Endothelial cell of umbilical vein (primary cell): ENCODE measurements at regions not wholly inside any gene's neighbourhood (a gene's known extent, or its start where the extent isn't known, plus 50 kb on each side); places are given as distances from the start of the nearest gene placed in this dataset.

Experiments used
- BruUV-seq: library from RNA; stranded (reverse); fragments of 400-500 nt; replicated peaks from 2 replicates; lab custom pipeline; 2021; lab: Mats Ljungman, UMichigan
- CTCF ChIA-PET: fragments of 300-600, 350-600 bp; sonication (Branson Sonifier 250); formaldehyde crosslinking; loops from one replicate; lab custom pipeline; 2021; ENCODE audit warnings: antibody characterized with exemption, inconsistent platforms; lab: Charles Lee
- POLR2A ChIA-PET: fragments of 300-600, 350-600 bp; sonication (Branson Sonifier 250); formaldehyde crosslinking; loops from one replicate; lab custom pipeline; 2021; ENCODE audit warnings: antibody characterized with exemption, inconsistent platforms; lab: Charles Lee
- DNase-seq: peaks from one replicate; pipeline ENCODE4 v3.0.0-alpha.2; 2011; ENCODE audit warnings: low read depth, low spot score
- FAIRE-seq: peaks from 2 replicates; lab custom pipeline; 2011; peaks lifted over from hg19 to GRCh38; lab: Jason Lieb, UNC
- H2AFZ ChIP-seq: 2 replicates; pipeline ENCODE4 v1.6.0; 2012; ENCODE audit warnings: low read depth, low read length, control low read depth, inconsistent platforms
- H3K27ac ChIP-seq: 2 replicates; pipeline ENCODE4 v1.5.1; 2011; ENCODE audit warnings: low read depth, mild to moderate bottlenecking, control low read depth, low read length, moderate library complexity; ENCODE audit not compliant: insufficient read depth
- H3K27me3 ChIP-seq, 2 experiments: 2 replicates each; pipeline versions ENCODE4 v1.6.0 to v1.6.1; 2011; ENCODE audit warnings: low read length in 2 of 2, mixed read lengths in 1 of 2; ENCODE audit not compliant: control insufficient read depth in 2 of 2, insufficient read depth in 2 of 2
- H3K36me3 ChIP-seq, 2 experiments: 2 replicates in 1 of 2; 3 replicates in 1 of 2; pipeline ENCODE4 v1.5.1; 2011; ENCODE audit warnings: low read length in 2 of 2, mild to moderate bottlenecking in 1 of 2, moderate library complexity in 1 of 2; ENCODE audit not compliant: control insufficient read depth in 2 of 2, insufficient read depth in 2 of 2; ENCODE audit errors: extremely low read depth in 1 of 2
- H3K4me1 ChIP-seq: 3 replicates; pipeline ENCODE4 v1.5.1; 2011; ENCODE audit warnings: mild to moderate bottlenecking, low read length; ENCODE audit not compliant: control insufficient read depth, insufficient read depth; ENCODE audit errors: extremely low read depth
- H3K4me2 ChIP-seq: 2 replicates; pipeline ENCODE4 v1.6.1; 2011; ENCODE audit warnings: low read length, control low read depth, mixed read lengths; ENCODE audit not compliant: insufficient read depth
- H3K4me3 ChIP-seq, 3 experiments: fragments of 200-600 bp in 1 of 3; sonication (generic), shearing (Covaris generic) in 1 of 3; replicated peaks in 1 of 3; 2 replicates each; pipeline ENCODE4 v1.5.1; 2011 to 2016; ENCODE audit warnings: control low read depth in 3 of 3, low read length in 3 of 3, mild to moderate bottlenecking in 2 of 3, inconsistent platforms in 1 of 3, low read depth in 1 of 3, moderate library complexity in 1 of 3; ENCODE audit not compliant: insufficient read depth in 1 of 3
- H3K79me2 ChIP-seq: 2 replicates; pipeline ENCODE4 v1.6.0; 2012; ENCODE audit warnings: low read length, inconsistent platforms; ENCODE audit not compliant: control insufficient read depth, insufficient read depth
- H3K9ac ChIP-seq: replicated peaks from 2 replicates; pipeline ENCODE3; 2011; ENCODE audit warnings: low read length, control low read depth; ENCODE audit not compliant: insufficient read depth; ENCODE audit errors: extremely low read depth
- H3K9me1 ChIP-seq: replicated peaks from 3 replicates; pipeline ENCODE4 v1.6.0; 2011; ENCODE audit warnings: mild to moderate bottlenecking, low read length; ENCODE audit not compliant: control insufficient read depth, insufficient read depth; ENCODE audit errors: extremely low read depth
- H3K9me3 ChIP-seq: replicated peaks from 2 replicates; pipeline ENCODE4 v1.5.1; 2012; ENCODE audit warnings: low read length, inconsistent platforms; ENCODE audit not compliant: control insufficient read depth, insufficient read depth
- H4K20me1 ChIP-seq: replicated peaks from 2 replicates; pipeline ENCODE3; 2011; ENCODE audit warnings: mild to moderate bottlenecking, low read length; ENCODE audit not compliant: control insufficient read depth, insufficient read depth; ENCODE audit errors: extremely low read depth
- EZH2 ChIP-seq: IDR thresholded peaks from 2 replicates; pipeline ENCODE4 v1.6.1; 2012; ENCODE audit warnings: borderline replicate concordance, low read depth, mild to moderate bottlenecking, moderate library complexity, low read length, inconsistent platforms; ENCODE audit not compliant: severe bottlenecking
- FOS ChIP-seq: IDR thresholded peaks from 2 replicates; pipeline ENCODE4 v1.6.1; 2011; ENCODE audit warnings: mild to moderate bottlenecking, low read length, moderate library complexity, borderline replicate concordance; ENCODE audit not compliant: insufficient read depth
- GATA2 ChIP-seq: IDR thresholded peaks from 2 replicates; pipeline ENCODE4 v1.7.0; 2011; ENCODE audit warnings: low read depth, mild to moderate bottlenecking, moderate library complexity, mixed read lengths, low read length; ENCODE audit not compliant: insufficient read length, insufficient read depth
- JUN ChIP-seq: IDR thresholded peaks from 2 replicates; pipeline ENCODE4 v1.6.1; 2011; ENCODE audit warnings: borderline replicate concordance, low read depth; ENCODE audit not compliant: insufficient read length, insufficient read depth
- MYC ChIP-seq: IDR thresholded peaks from one replicate; pipeline ENCODE4 v1.6.1; 2011; ENCODE audit warnings: mild to moderate bottlenecking, low read depth, low read length
- POLR2A ChIP-seq: IDR thresholded peaks from 2 replicates; pipeline ENCODE4 v1.6.1; 2012; ENCODE audit warnings: low read depth, mild to moderate bottlenecking, control low read depth, low read length
- POLR2AphosphoS5 ChIP-seq: IDR thresholded peaks from 2 replicates; pipeline ENCODE4 v1.6.1; 2012; ENCODE audit warnings: low read depth, mild to moderate bottlenecking, control low read depth, low read length, moderate library complexity; ENCODE audit not compliant: insufficient read depth
- dilution Hi-C: fragments of 300-500 bp; cut with MboI; formaldehyde crosslinking; loops from one replicate; pipeline ENCODE4 v1.15.0; 2019; ENCODE audit warnings: low sequenced_read_pairs; ENCODE audit not compliant: extremely low pct_ligation_motif_present
- intact Hi-C: fragments of 100-400 bp; cut with micrococcal nuclease; formaldehyde crosslinking; loops from one replicate; pipeline ENCODE4 v1.10.0; 2022
- TF ChIP-seq, protein P1 (sequence below): IDR thresholded peaks from 2 replicates; pipeline ENCODE4 v1.6.1; 2011; ENCODE audit not compliant: insufficient read depth, insufficient read length
- TF ChIP-seq, protein P2 (sequence below), 2 donors: IDR thresholded peaks; 1 replicate in 1 of 2; 2 replicates in 1 of 2; pipeline ENCODE4 v1.5.1; 2011; ENCODE audit warnings: low read length in 2 of 2, mild to moderate bottlenecking in 2 of 2, moderate library complexity in 2 of 2, control low read depth in 1 of 2, inconsistent platforms in 1 of 2, low read depth in 1 of 2; ENCODE audit not compliant: insufficient read depth in 1 of 2; ENCODE audit errors: extremely low read depth in 1 of 2

DNA sequence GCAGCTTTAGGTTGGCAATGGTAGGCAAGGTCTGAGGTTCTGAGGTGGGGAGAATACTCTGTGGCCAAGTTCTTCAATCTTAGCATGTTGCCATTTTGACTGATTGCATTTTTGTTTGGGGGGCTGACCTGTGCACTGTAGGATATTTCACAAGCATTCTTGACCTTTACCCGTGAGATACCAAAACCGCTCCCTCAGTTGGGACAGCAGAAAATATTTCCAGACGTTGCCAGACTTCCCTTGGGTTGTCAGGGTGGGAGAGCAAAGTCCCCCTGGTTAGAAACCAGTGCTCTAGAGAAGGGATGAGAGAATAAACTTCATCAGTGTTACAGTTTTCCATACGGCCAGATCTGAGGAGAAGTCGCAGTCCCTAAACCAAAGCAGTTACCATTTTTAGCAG is 279.6 kb downstream of the TFAP2B start:
- intact Hi-C loops, result no loop called here

More for the DNA sequence above, 279.6 kb downstream of the TFAP2B start:
- ChIA-PET POLR2A (no interaction called here), CTCF (no interaction called here)
- FAIRE-seq (no peak), DNase-seq (no peak)
- TF ChIP-seq MYC, result no peak
- no peak for TF ChIP-seq POLR2AphosphoS5
- no peak for TF ChIP-seq EZH2
- TF ChIP-seq JUN, result no peak
- TF ChIP-seq POLR2A, result no peak
- TF ChIP-seq, protein P1, sequence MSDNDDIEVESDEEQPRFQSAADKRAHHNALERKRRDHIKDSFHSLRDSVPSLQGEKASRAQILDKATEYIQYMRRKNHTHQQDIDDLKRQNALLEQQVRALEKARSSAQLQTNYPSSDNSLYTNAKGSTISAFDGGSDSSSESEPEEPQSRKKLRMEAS, result no peak
- no peak for TF ChIP-seq GATA2
- TF ChIP-seq, protein P2, sequence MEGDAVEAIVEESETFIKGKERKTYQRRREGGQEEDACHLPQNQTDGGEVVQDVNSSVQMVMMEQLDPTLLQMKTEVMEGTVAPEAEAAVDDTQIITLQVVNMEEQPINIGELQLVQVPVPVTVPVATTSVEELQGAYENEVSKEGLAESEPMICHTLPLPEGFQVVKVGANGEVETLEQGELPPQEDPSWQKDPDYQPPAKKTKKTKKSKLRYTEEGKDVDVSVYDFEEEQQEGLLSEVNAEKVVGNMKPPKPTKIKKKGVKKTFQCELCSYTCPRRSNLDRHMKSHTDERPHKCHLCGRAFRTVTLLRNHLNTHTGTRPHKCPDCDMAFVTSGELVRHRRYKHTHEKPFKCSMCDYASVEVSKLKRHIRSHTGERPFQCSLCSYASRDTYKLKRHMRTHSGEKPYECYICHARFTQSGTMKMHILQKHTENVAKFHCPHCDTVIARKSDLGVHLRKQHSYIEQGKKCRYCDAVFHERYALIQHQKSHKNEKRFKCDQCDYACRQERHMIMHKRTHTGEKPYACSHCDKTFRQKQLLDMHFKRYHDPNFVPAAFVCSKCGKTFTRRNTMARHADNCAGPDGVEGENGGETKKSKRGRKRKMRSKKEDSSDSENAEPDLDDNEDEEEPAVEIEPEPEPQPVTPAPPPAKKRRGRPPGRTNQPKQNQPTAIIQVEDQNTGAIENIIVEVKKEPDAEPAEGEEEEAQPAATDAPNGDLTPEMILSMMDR (IDR thresholded peaks at IDR 0.05; ENCODE audit: extremely low read depth in 1 of 2, insufficient read depth in 1 of 2, low read depth in 1 of 2, low read length in 2 of 2), result no peak
- no peak for TF ChIP-seq FOS
- H3K4me2 ChIP-seq, result no peak overlapping the region
- dilution Hi-C loops, result no loop called here
- no peak overlapping the region for H2AFZ ChIP-seq
- no peak overlapping the region for H3K4me3 ChIP-seq
- no peaks in the 10 kb centered on the region for H3K79me2 ChIP-seq
- no peaks in the 10 kb centered on the region for H3K36me3 ChIP-seq
- no peak overlapping the region for H3K27ac ChIP-seq
- H3K9ac ChIP-seq, result no peak overlapping the region
- no peaks in the 10 kb centered on the region for H3K27me3 ChIP-seq
- H3K4me1 ChIP-seq, result no peaks in the 10 kb centered on the region
- H3K9me1 ChIP-seq, result no peaks in the 10 kb centered on the region
- H4K20me1 ChIP-seq, result no peaks in the 10 kb centered on the region
- peaks cover 5% of the 10 kb centered on the region for H3K9me3 ChIP-seq
- no TSS peak for BruUV-seq
